HCT116 (cell line): ENCODE measurements at regions not wholly inside any gene's neighbourhood (a gene's known extent, or its start where the extent isn't known, plus 50 kb on each side); places are given as distances from the start of the nearest gene placed in this dataset.

Source experiments
- ATAC-seq: fragments of 200-7000 bp; cut with Tn5 transposase; 2 replicates; pipeline ENCODE4 v1.9.1; 2020; ENCODE audit warnings: mild to moderate bottlenecking, moderate library complexity
- BruUV-seq: library from RNA; stranded (reverse); fragments of 400-500 nt; replicated peaks from 2 replicates; lab custom pipeline; 2021; lab: Mats Ljungman, UMichigan
- CTCF ChIA-PET: fragments of 300-600 bp; sonication (Branson Sonifier 250); formaldehyde crosslinking; loops from one replicate; lab custom pipeline; 2021; ENCODE audit warnings: antibody characterized with exemption; lab: Charles Lee
- POLR2A ChIA-PET: fragments of 300-600, 350-600 bp; sonication (Branson Sonifier 250); formaldehyde crosslinking; loops from one replicate; lab custom pipeline; 2021; ENCODE audit warnings: antibody characterized with exemption; lab: Charles Lee
- RAD21 ChIA-PET, 2 experiments: fragments of 300-600 bp; sonication (Branson Sonifier 250); formaldehyde crosslinking; loops; one replicate each; lab custom pipeline; 2023; ENCODE audit warnings: low total read pairs in 2 of 2; ENCODE audit not compliant: uncharacterized antibody in 2 of 2, unreplicated experiment in 2 of 2, low non-redundant PET in 1 of 2; lab: Charles Lee
- DNase-seq: peaks from one replicate; pipeline ENCODE4 v3.0.0-alpha.2; 2010; ENCODE audit warnings: low read depth, low spot score
- H2AFZ ChIP-seq: fragments of 200-600 bp; shearing (Covaris generic), sonication (generic); 2 replicates; pipeline ENCODE4 v1.6.1; 2017; ENCODE audit warnings: low read depth, mixed run types, mixed read lengths, antibody characterized with exemption, low read length; ENCODE audit not compliant: poor library complexity, severe bottlenecking
- H3K27ac ChIP-seq: 2 replicates; pipeline ENCODE4 v1.5.1; 2012; ENCODE audit warnings: low read depth, low read length
- H3K27me3 ChIP-seq: fragments of 200-600 bp; sonication (generic); 2 replicates; pipeline ENCODE4 v1.6.1; 2016; ENCODE audit warnings: mixed run types, low read length, mixed read lengths; ENCODE audit not compliant: insufficient read depth
- H3K36me3 ChIP-seq, 2 experiments: fragments of 200-500 bp in 1 of 2; fragments of 200-600 bp in 1 of 2; sonication (Bioruptor generic) in 1 of 2; sonication (generic) in 1 of 2; 2 replicates each; pipeline versions ENCODE4 v1.5.1 to v1.6.1; 2014 to 2016; ENCODE audit warnings: low read length in 2 of 2, inconsistent platforms in 1 of 2, mixed read lengths in 1 of 2, mixed run types in 1 of 2; ENCODE audit not compliant: insufficient read depth in 2 of 2, control insufficient read depth in 1 of 2
- H3K4me1 ChIP-seq, 2 experiments: fragments of 200-600 bp in 1 of 2; sonication (generic) in 1 of 2; 2 replicates each; pipeline versions ENCODE4 v1.5.1 to v1.6.1; 2012 to 2017; ENCODE audit warnings: low read length in 2 of 2, inconsistent platforms in 1 of 2, mild to moderate bottlenecking in 1 of 2, mixed read lengths in 1 of 2, mixed run types in 1 of 2, moderate library complexity in 1 of 2; ENCODE audit not compliant: insufficient read depth in 2 of 2, control insufficient read depth in 1 of 2
- H3K4me2 ChIP-seq: fragments of 200-600 bp; sonication (generic); 2 replicates; pipeline ENCODE4 v1.6.1; 2017; ENCODE audit warnings: mixed run types, low read length, mixed read lengths
- H3K4me3 ChIP-seq, 2 experiments: fragments of 200-600 bp in 1 of 2; sonication (generic) in 1 of 2; replicated peaks in 1 of 2; 2 replicates each; pipeline ENCODE4 v1.5.1; 2011 to 2016; ENCODE audit warnings: low read length in 2 of 2, control low read depth in 1 of 2, low read depth in 1 of 2, mild to moderate bottlenecking in 1 of 2, mixed read lengths in 1 of 2, mixed run types in 1 of 2
- H3K79me2 ChIP-seq: fragments of 200-600 bp; sonication (generic); 2 replicates; pipeline ENCODE4 v1.6.1; 2017; ENCODE audit warnings: mild to moderate bottlenecking, mixed run types, low read length, moderate library complexity, mixed read lengths; ENCODE audit not compliant: insufficient read depth
- H3K9ac ChIP-seq: fragments of 200-600 bp; sonication (generic); 2 replicates; pipeline ENCODE4 v1.6.1; 2016; ENCODE audit warnings: low read length, mixed read lengths
- H3K9me2 ChIP-seq: fragments of 200-600 bp; sonication (generic), shearing (Covaris generic); 2 replicates; pipeline ENCODE4 v1.6.1; 2017; ENCODE audit warnings: mixed run types, mild to moderate bottlenecking, moderate library complexity; ENCODE audit not compliant: insufficient read depth
- H3K9me3 ChIP-seq, 2 experiments: fragments of 200-500 bp in 1 of 2; fragments of 200-600 bp in 1 of 2; sonication (Bioruptor generic) in 1 of 2; sonication (generic) in 1 of 2; 2 replicates each; pipeline ENCODE4 v1.6.1; 2014 to 2017; ENCODE audit warnings: low read length in 2 of 2, mixed read lengths in 2 of 2, inconsistent platforms in 1 of 2, low read depth in 1 of 2, mild to moderate bottlenecking in 1 of 2, mixed run types in 1 of 2, moderate library complexity in 1 of 2; ENCODE audit not compliant: control insufficient read depth in 1 of 2, insufficient read depth in 1 of 2
- H4K20me1 ChIP-seq: fragments of 200-600 bp; sonication (generic), shearing (Covaris generic); 2 replicates; pipeline ENCODE4 v1.6.1; 2017; ENCODE audit warnings: mixed run types, mild to moderate bottlenecking, moderate library complexity; ENCODE audit not compliant: insufficient read depth
- EGR1 ChIP-seq: IDR thresholded peaks from 2 replicates; pipeline ENCODE4 v1.6.1; 2012; ENCODE audit warnings: low read depth
- ELF1 ChIP-seq: IDR thresholded peaks from 2 replicates; pipeline ENCODE4 v1.6.1; 2012; ENCODE audit warnings: low read depth, borderline replicate concordance
- EZH2 ChIP-seq: fragments of 200-600 bp; sonication (generic); IDR thresholded peaks from 2 replicates; pipeline ENCODE4 v1.6.1; 2017; ENCODE audit warnings: antibody characterized with exemption, mixed run types
- FOSL1 ChIP-seq: IDR thresholded peaks from 2 replicates; pipeline ENCODE4 v1.6.1; 2012; ENCODE audit warnings: low read depth
- JUND ChIP-seq: IDR thresholded peaks from 2 replicates; pipeline ENCODE4 v1.6.1; 2012
- SIN3A ChIP-seq: IDR thresholded peaks from 2 replicates; pipeline ENCODE4 v1.6.1; 2012; ENCODE audit warnings: low read depth
- TCF7L2 ChIP-seq: IDR thresholded peaks from 2 replicates; pipeline ENCODE4 v1.7.0; 2011; ENCODE audit warnings: borderline replicate concordance, inconsistent platforms; ENCODE audit not compliant: insufficient read depth, insufficient read length; ENCODE audit errors: extremely low read depth
- YY1 ChIP-seq: IDR thresholded peaks from 2 replicates; pipeline ENCODE4 v1.6.1; 2011; ENCODE audit warnings: low read length, low read depth, moderate library complexity, mild to moderate bottlenecking; ENCODE audit not compliant: insufficient replicate concordance; ENCODE audit errors: extremely low read depth
- ZFX ChIP-seq: fragments of 450-650 bp; IDR thresholded peaks from 2 replicates; pipeline ENCODE4 v1.6.1; 2017
- intact Hi-C: fragments of 100-400 bp; cut with micrococcal nuclease; formaldehyde crosslinking; loops from 2 replicates; pipeline ENCODE4 v1.10.0; 2022
- TF ChIP-seq, protein P1 (sequence below), 3 experiments: fragments of 200-600 bp in 1 of 3; sonication (generic) in 1 of 3; IDR thresholded peaks in 2 of 3; conservative IDR thresholded peaks in 1 of 3; 2 replicates each; pipeline ENCODE4 v1.5.1; 2012 to 2017; ENCODE audit warnings: low read depth in 2 of 3, low read length in 2 of 3, antibody characterized with exemption in 1 of 3, borderline replicate concordance in 1 of 3, control low read depth in 1 of 3, mild to moderate bottlenecking in 1 of 3, mixed read lengths in 1 of 3, mixed run types in 1 of 3, moderate library complexity in 1 of 3; ENCODE audit not compliant: insufficient read depth in 1 of 3
- TF ChIP-seq, protein P2 (sequence below): IDR thresholded peaks from 2 replicates; pipeline ENCODE4 v1.6.1; 2011; ENCODE audit warnings: mild to moderate bottlenecking, low read length, moderate library complexity; ENCODE audit not compliant: insufficient replicate concordance; ENCODE audit errors: extremely low read depth
- TF ChIP-seq, protein P3 (sequence below): IDR thresholded peaks from 2 replicates; pipeline ENCODE4 v1.6.1; 2012; ENCODE audit warnings: low read depth
- TF ChIP-seq, protein P4 (sequence below): IDR thresholded peaks from 2 replicates; pipeline ENCODE4 v1.6.1; 2012

DNA sequence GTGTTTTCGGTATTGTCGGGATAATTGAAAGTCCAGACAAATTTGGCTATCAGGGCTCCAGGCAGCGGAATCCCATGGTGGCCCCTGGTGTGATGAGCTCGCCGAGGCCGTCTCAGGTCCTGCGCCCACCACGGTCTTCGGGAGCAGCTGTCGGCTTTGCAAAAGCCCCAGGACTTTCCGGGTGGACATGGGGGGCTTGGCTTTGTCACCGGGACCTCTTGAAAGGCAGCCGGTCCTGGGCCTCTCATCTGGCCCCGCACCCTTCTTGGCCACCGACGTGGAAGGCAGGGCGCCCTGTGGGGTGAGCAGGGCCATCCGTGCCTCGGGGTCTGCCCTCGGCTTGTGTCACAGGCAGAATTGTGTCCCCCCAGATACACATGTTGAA is 87.1 kb upstream of the ACTRT2 start:
- Histone ChIP-seq H3K27me3 (no peaks in the 10 kb centered on the region), H3K4me1 (no peaks in the 10 kb centered on the region), H3K4me3 (no peak overlapping the region), H3K27ac (no peak overlapping the region), H3K9me2 (no peaks in the 10 kb centered on the region), H2AFZ (no peak overlapping the region), H3K9me3 (no peaks in the 10 kb centered on the region), H3K9ac (no peak overlapping the region), H3K36me3 (no peaks in the 10 kb centered on the region), H3K79me2 (no peaks in the 10 kb centered on the region), H3K4me2 (no peak overlapping the region), H4K20me1 (no peaks in the 10 kb centered on the region)
- TF ChIP-seq SIN3A, result no peak
- no peak for TF ChIP-seq TCF7L2
- TF ChIP-seq, protein P1, sequence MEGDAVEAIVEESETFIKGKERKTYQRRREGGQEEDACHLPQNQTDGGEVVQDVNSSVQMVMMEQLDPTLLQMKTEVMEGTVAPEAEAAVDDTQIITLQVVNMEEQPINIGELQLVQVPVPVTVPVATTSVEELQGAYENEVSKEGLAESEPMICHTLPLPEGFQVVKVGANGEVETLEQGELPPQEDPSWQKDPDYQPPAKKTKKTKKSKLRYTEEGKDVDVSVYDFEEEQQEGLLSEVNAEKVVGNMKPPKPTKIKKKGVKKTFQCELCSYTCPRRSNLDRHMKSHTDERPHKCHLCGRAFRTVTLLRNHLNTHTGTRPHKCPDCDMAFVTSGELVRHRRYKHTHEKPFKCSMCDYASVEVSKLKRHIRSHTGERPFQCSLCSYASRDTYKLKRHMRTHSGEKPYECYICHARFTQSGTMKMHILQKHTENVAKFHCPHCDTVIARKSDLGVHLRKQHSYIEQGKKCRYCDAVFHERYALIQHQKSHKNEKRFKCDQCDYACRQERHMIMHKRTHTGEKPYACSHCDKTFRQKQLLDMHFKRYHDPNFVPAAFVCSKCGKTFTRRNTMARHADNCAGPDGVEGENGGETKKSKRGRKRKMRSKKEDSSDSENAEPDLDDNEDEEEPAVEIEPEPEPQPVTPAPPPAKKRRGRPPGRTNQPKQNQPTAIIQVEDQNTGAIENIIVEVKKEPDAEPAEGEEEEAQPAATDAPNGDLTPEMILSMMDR (IDR thresholded peaks at IDR 0.05 in 2 of 3, conservative IDR thresholded peaks at IDR 0.05 in 1 of 3; ENCODE audit: borderline replicate concordance in 1 of 3, insufficient read depth in 1 of 3, low read depth in 2 of 3, low read length in 2 of 3), result no peak
- TF ChIP-seq, protein P2, sequence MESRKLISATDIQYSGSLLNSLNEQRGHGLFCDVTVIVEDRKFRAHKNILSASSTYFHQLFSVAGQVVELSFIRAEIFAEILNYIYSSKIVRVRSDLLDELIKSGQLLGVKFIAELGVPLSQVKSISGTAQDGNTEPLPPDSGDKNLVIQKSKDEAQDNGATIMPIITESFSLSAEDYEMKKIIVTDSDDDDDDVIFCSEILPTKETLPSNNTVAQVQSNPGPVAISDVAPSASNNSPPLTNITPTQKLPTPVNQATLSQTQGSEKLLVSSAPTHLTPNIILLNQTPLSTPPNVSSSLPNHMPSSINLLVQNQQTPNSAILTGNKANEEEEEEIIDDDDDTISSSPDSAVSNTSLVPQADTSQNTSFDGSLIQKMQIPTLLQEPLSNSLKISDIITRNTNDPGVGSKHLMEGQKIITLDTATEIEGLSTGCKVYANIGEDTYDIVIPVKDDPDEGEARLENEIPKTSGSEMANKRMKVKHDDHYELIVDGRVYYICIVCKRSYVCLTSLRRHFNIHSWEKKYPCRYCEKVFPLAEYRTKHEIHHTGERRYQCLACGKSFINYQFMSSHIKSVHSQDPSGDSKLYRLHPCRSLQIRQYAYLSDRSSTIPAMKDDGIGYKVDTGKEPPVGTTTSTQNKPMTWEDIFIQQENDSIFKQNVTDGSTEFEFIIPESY, result no peak
- no peak for TF ChIP-seq JUND
- TF ChIP-seq, protein P3, sequence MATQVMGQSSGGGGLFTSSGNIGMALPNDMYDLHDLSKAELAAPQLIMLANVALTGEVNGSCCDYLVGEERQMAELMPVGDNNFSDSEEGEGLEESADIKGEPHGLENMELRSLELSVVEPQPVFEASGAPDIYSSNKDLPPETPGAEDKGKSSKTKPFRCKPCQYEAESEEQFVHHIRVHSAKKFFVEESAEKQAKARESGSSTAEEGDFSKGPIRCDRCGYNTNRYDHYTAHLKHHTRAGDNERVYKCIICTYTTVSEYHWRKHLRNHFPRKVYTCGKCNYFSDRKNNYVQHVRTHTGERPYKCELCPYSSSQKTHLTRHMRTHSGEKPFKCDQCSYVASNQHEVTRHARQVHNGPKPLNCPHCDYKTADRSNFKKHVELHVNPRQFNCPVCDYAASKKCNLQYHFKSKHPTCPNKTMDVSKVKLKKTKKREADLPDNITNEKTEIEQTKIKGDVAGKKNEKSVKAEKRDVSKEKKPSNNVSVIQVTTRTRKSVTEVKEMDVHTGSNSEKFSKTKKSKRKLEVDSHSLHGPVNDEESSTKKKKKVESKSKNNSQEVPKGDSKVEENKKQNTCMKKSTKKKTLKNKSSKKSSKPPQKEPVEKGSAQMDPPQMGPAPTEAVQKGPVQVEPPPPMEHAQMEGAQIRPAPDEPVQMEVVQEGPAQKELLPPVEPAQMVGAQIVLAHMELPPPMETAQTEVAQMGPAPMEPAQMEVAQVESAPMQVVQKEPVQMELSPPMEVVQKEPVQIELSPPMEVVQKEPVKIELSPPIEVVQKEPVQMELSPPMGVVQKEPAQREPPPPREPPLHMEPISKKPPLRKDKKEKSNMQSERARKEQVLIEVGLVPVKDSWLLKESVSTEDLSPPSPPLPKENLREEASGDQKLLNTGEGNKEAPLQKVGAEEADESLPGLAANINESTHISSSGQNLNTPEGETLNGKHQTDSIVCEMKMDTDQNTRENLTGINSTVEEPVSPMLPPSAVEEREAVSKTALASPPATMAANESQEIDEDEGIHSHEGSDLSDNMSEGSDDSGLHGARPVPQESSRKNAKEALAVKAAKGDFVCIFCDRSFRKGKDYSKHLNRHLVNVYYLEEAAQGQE, result no peak
- no peak for TF ChIP-seq EZH2
- no peak for TF ChIP-seq ZFX
- no peak for TF ChIP-seq FOSL1
- no peak for TF ChIP-seq EGR1
- TF ChIP-seq ELF1, result no peak
- TF ChIP-seq, protein P4, sequence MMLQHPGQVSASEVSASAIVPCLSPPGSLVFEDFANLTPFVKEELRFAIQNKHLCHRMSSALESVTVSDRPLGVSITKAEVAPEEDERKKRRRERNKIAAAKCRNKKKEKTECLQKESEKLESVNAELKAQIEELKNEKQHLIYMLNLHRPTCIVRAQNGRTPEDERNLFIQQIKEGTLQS, result no peak
- no peak for TF ChIP-seq YY1
- ChIA-PET POLR2A (no interaction called here), CTCF (no interaction called here), RAD21 (no interaction called here)
- intact Hi-C loops, result no loop called here
- DNase-seq (no peak), ATAC-seq (no peak)
- no TSS peak for BruUV-seq
